ENCODE measurements at regions not wholly inside any gene's neighbourhood (a gene's known extent, or its start where the extent isn't known, plus 50 kb on each side); places are given as distances from the start of the nearest gene placed in this dataset.
A peak's percentile ranks its signal among the peaks of the same experiment; 100 is the strongest.

GRCh38 chr3:56902468-56903160, 100.9 kb upstream of the ARHGEF3 start:
- DNase-seq (ENCODE audit: low spot score) (no peak), FAIRE-seq (no peak)

GRCh38 chr3:56900801-56901200, 99.1 kb upstream of the ARHGEF3 start:
- FAIRE-seq, result no peak
- DNase-seq (ENCODE audit: low spot score), result no peak

- FAIRE-seq (no peak), DNase-seq (ENCODE audit: low spot score) (no peak)
Measured at GRCh38 chr3:56899851-56900250, 98.1 kb upstream of the ARHGEF3 start.

GRCh38 chr3:56899078-56899477, 97.3 kb upstream of the ARHGEF3 start:
- FAIRE-seq, result no peak

GRCh38 chr3:56896357-56896756, 94.6 kb upstream of the ARHGEF3 start:
- FAIRE-seq, result no peak

More at GRCh38 chr3:56899078-56899477, 97.3 kb upstream of the ARHGEF3 start:
- DNase-seq (ENCODE audit: low spot score), result no peak

GRCh38 chr3:56894881-56895431, 93.2 kb upstream of the ARHGEF3 start:
- no peak for FAIRE-seq
- DNase-seq (ENCODE audit: low spot score), result no peak

More at GRCh38 chr3:56896357-56896756, 94.6 kb upstream of the ARHGEF3 start:
- DNase-seq (ENCODE audit: low spot score), result no peak

GRCh38 chr3:56890448-56891091, 88.8 kb upstream of the ARHGEF3 start:
- no peak for FAIRE-seq
- DNase-seq (ENCODE audit: low spot score), result no peak

- DNase-seq (ENCODE audit: low spot score) (no peak), FAIRE-seq (no peak)
Measured at GRCh38 chr3:56889131-56889530, 87.4 kb upstream of the ARHGEF3 start.

GRCh38 chr3:56887402-56888025, 85.8 kb upstream of the ARHGEF3 start:
- no peak for DNase-seq (ENCODE audit: low spot score)
- no peak for FAIRE-seq

- FAIRE-seq, result no peak
- no peak for DNase-seq (ENCODE audit: low spot score)
Measured at GRCh38 chr3:56886314-56886713, 84.6 kb upstream of the ARHGEF3 start.

- FAIRE-seq (no peak), DNase-seq (ENCODE audit: low spot score) (no peak)
Measured at GRCh38 chr3:56885879-56886278, 84.1 kb upstream of the ARHGEF3 start.

GRCh38 chr3:56885453-56885852, 83.7 kb upstream of the ARHGEF3 start:
- DNase-seq (ENCODE audit: low spot score) (no peak), FAIRE-seq (no peak)

GRCh38 chr3:56884387-56884786, 82.6 kb upstream of the ARHGEF3 start:
- FAIRE-seq (no peak), DNase-seq (ENCODE audit: low spot score) (no peak)

- FAIRE-seq (no peak), DNase-seq (ENCODE audit: low spot score) (no peak)
Measured at GRCh38 chr3:56883828-56884227, 82.1 kb upstream of the ARHGEF3 start.

- DNase-seq (ENCODE audit: low spot score) (no peak), FAIRE-seq (no peak)
Measured at GRCh38 chr3:56882896-56883295, 81.1 kb upstream of the ARHGEF3 start.

- no peak for DNase-seq (ENCODE audit: low spot score)
- FAIRE-seq, result no peak
Measured at GRCh38 chr3:56881841-56882240, 80.1 kb upstream of the ARHGEF3 start.

- FAIRE-seq, result no peak
- no peak for DNase-seq (ENCODE audit: low spot score)
Measured at GRCh38 chr3:56880720-56881575, 79.2 kb upstream of the ARHGEF3 start.

GRCh38 chr3:56879436-56880215, 77.9 kb upstream of the ARHGEF3 start:
- FAIRE-seq (no peak), DNase-seq (ENCODE audit: low spot score) (peak; percentile 39)

- DNase-seq (ENCODE audit: low spot score), result no peak
- FAIRE-seq, result no peak
Measured at GRCh38 chr3:56878074-56878473, 76.3 kb upstream of the ARHGEF3 start.

GRCh38 chr3:56876916-56877315, 75.2 kb upstream of the ARHGEF3 start:
- no peak for DNase-seq (ENCODE audit: low spot score)
- FAIRE-seq, result no peak

GRCh38 chr3:56874269-56874668, 72.5 kb upstream of the ARHGEF3 start:
- no peak for DNase-seq (ENCODE audit: low spot score)
- no peak for FAIRE-seq
